ENCODE measurements at regions not wholly inside any gene's neighbourhood (a gene's known extent, or its start where the extent isn't known, plus 50 kb on each side); places are given as distances from the start of the nearest gene placed in this dataset.

- TF ChIP-seq CEBPB (IDR thresholded peaks at IDR 0.05) (no peak), CREB1 (IDR thresholded peaks at IDR 0.05; ENCODE audit: low read depth) (no peak), EP300 (IDR thresholded peaks at IDR 0.05; ENCODE audit: borderline replicate concordance) (no peak), YY1 (IDR thresholded peaks at IDR 0.05; ENCODE audit: low read depth) (no peak), EGR1 (IDR thresholded peaks at IDR 0.05) (no peak), TAF1 (IDR thresholded peaks at IDR 0.05; ENCODE audit: low read depth) (no peak), TCF12 (IDR thresholded peaks at IDR 0.05; ENCODE audit: low read depth) (no peak), ZBTB7A (IDR thresholded peaks at IDR 0.05; ENCODE audit: low read depth) (no peak)
Measured at GRCh38 chr10:23543691-23544380, 105.0 kb downstream of the OTUD1 start.

DNA sequence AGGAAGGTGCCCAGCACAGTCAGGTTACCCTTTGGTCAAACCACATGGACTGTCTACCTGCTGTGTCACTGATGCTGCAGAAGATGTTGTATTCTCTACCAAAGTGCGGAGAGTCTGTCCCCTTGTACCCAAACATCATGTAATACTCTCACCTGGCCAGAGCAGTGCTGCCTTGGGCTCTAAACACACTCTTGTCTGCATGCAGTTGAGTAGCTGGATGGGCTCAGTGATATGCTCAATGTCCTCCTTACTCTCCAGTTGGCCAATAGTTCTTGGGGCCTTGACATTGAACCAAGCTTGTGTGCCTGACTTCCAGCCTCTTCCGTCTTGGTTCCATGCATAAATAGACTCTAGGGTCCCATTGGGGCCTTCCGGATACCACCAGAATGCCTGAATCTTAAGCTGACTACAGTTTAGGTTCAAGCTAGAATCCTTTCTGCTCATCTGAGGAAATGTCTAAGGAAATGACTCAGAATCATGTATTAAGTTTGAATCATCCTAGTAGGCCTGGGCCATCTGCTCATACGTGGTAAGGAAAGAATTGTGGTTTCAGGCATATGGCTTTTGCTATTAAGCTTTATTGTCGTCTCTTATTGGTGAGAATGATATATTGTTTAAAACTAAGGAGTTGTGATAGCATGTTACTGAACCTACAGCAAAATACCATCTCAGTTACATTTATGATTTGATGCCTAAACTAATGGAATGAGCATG lies 118.0 kb downstream of the OTUD1 start:
- TF ChIP-seq, protein P1, sequence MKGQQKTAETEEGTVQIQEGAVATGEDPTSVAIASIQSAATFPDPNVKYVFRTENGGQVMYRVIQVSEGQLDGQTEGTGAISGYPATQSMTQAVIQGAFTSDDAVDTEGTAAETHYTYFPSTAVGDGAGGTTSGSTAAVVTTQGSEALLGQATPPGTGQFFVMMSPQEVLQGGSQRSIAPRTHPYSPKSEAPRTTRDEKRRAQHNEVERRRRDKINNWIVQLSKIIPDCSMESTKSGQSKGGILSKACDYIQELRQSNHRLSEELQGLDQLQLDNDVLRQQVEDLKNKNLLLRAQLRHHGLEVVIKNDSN (IDR thresholded peaks at IDR 0.05): no peak
- TF ChIP-seq TCF12 (IDR thresholded peaks at IDR 0.05; ENCODE audit: low read depth) (no peak), TEAD4 (IDR thresholded peaks at IDR 0.05) (no peak), EP300 (IDR thresholded peaks at IDR 0.05; ENCODE audit: borderline replicate concordance) (no peak), CEBPB (IDR thresholded peaks at IDR 0.05) (no peak), YY1 (IDR thresholded peaks at IDR 0.05; ENCODE audit: low read depth) (no peak), EGR1 (IDR thresholded peaks at IDR 0.05) (no peak), FOXM1 (IDR thresholded peaks at IDR 0.05; ENCODE audit: borderline replicate concordance, low read depth) (no peak)
- TF ChIP-seq, protein P2, sequence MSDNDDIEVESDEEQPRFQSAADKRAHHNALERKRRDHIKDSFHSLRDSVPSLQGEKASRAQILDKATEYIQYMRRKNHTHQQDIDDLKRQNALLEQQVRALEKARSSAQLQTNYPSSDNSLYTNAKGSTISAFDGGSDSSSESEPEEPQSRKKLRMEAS (IDR thresholded peaks at IDR 0.05): no peak

GRCh38 chr10:23557777-23558176 lies 118.9 kb downstream of the OTUD1 start:
- no peak for TF ChIP-seq NFIC (IDR thresholded peaks at IDR 0.05)
- no peak for TF ChIP-seq TAF1 (IDR thresholded peaks at IDR 0.05; ENCODE audit: low read depth)
- TF ChIP-seq ZBTB7A (IDR thresholded peaks at IDR 0.05; ENCODE audit: low read depth): no peak
- TF ChIP-seq RAD21 (IDR thresholded peaks at IDR 0.05; ENCODE audit: low read depth): no peak
- no peak for TF ChIP-seq CEBPB (IDR thresholded peaks at IDR 0.05)
- TF ChIP-seq, protein P1 (IDR thresholded peaks at IDR 0.05): no peak
- no peak for TF ChIP-seq EP300 (IDR thresholded peaks at IDR 0.05; ENCODE audit: borderline replicate concordance)
- no peak for TF ChIP-seq REST (IDR thresholded peaks at IDR 0.05; ENCODE audit: low read depth)
- no peak for TF ChIP-seq YY1 (IDR thresholded peaks at IDR 0.05; ENCODE audit: low read depth)
- no peak for TF ChIP-seq TEAD4 (IDR thresholded peaks at IDR 0.05)

GRCh38 chr10:23558361-23558799 lies 119.5 kb downstream of the OTUD1 start:
- TF ChIP-seq, protein P2 (IDR thresholded peaks at IDR 0.05): no peak
- TF ChIP-seq RAD21 (IDR thresholded peaks at IDR 0.05; ENCODE audit: low read depth) (no peak), TAF1 (IDR thresholded peaks at IDR 0.05; ENCODE audit: low read depth) (no peak), EGR1 (IDR thresholded peaks at IDR 0.05) (no peak), CEBPB (IDR thresholded peaks at IDR 0.05) (no peak), TEAD4 (IDR thresholded peaks at IDR 0.05) (no peak), TCF12 (IDR thresholded peaks at IDR 0.05; ENCODE audit: low read depth) (no peak), NFIC (IDR thresholded peaks at IDR 0.05) (no peak), YY1 (IDR thresholded peaks at IDR 0.05; ENCODE audit: low read depth) (no peak), CREB1 (IDR thresholded peaks at IDR 0.05; ENCODE audit: low read depth) (no peak), EP300 (IDR thresholded peaks at IDR 0.05; ENCODE audit: borderline replicate concordance) (no peak), FOXM1 (IDR thresholded peaks at IDR 0.05; ENCODE audit: borderline replicate concordance, low read depth) (no peak), REST (IDR thresholded peaks at IDR 0.05; ENCODE audit: low read depth) (no peak), ZBTB7A (IDR thresholded peaks at IDR 0.05; ENCODE audit: low read depth) (no peak)
- TF ChIP-seq, protein P1 (IDR thresholded peaks at IDR 0.05): no peak

- no peak for TF ChIP-seq REST (IDR thresholded peaks at IDR 0.05; ENCODE audit: low read depth)
- TF ChIP-seq, protein P1 (IDR thresholded peaks at IDR 0.05): no peak
- no peak for TF ChIP-seq YY1 (IDR thresholded peaks at IDR 0.05; ENCODE audit: low read depth)
- TF ChIP-seq TAF1 (IDR thresholded peaks at IDR 0.05; ENCODE audit: low read depth): no peak
- no peak for TF ChIP-seq NFIC (IDR thresholded peaks at IDR 0.05)
- no peak for TF ChIP-seq TCF12 (IDR thresholded peaks at IDR 0.05; ENCODE audit: low read depth)
Measured at GRCh38 chr10:23568996-23569395, 130.1 kb downstream of the OTUD1 start.

Measured in Ishikawa (cell line).